ENCODE measurements at regions not wholly inside any gene's neighbourhood (a gene's known extent, or its start where the extent isn't known, plus 50 kb on each side); places are given as distances from the start of the nearest gene placed in this dataset.

GRCh38 chr2:199131876-199132275 is 325.9 kb downstream of the SATB2 start:
- no peaks in the 10 kb centered on the region for H3K36me3 ChIP-seq (ENCODE audit: insufficient read depth, insufficient read length, low read length)
- no peak for TF ChIP-seq YY1 (IDR thresholded peaks at IDR 0.05; ENCODE audit: insufficient read depth, insufficient read length)
- TF ChIP-seq SUZ12 (IDR thresholded peaks at IDR 0.05; ENCODE audit: extremely low read depth, insufficient read depth, insufficient read length) = no peak
- TF ChIP-seq ZNF274 (IDR thresholded peaks at IDR 0.05; ENCODE audit: low read depth, low read length) = no peak
- no peak overlapping the region for H3K9ac ChIP-seq (ENCODE audit: insufficient read length, low read depth)
- no peaks in the 10 kb centered on the region for H3K9me3 ChIP-seq (ENCODE audit: insufficient read depth, low read length)
- no peaks in the 10 kb centered on the region for H3K27me3 ChIP-seq (ENCODE audit: insufficient read depth, insufficient read length)
- no peaks in the 10 kb centered on the region for H3K4me1 ChIP-seq (ENCODE audit: insufficient read depth, insufficient read length)
- DNase-seq (ENCODE audit: low read depth, low spot score) = no peak
- H3K4me3 ChIP-seq (ENCODE audit: insufficient read length, low read depth) = no peak overlapping the region

GRCh38 chr2:199131136-199131655 is 326.5 kb downstream of the SATB2 start:
- Histone ChIP-seq H3K36me3 (ENCODE audit: insufficient read depth, insufficient read length, low read length) (no peaks in the 10 kb centered on the region), H3K4me1 (ENCODE audit: insufficient read depth, insufficient read length) (no peaks in the 10 kb centered on the region), H3K9me3 (ENCODE audit: insufficient read depth, low read length) (no peaks in the 10 kb centered on the region), H3K27me3 (ENCODE audit: insufficient read depth, insufficient read length) (no peaks in the 10 kb centered on the region), H3K4me3 (ENCODE audit: insufficient read length, low read depth) (no peak overlapping the region), H3K9ac (ENCODE audit: insufficient read length, low read depth) (no peak overlapping the region)
- DNase-seq (ENCODE audit: low read depth, low spot score) = no peak
- TF ChIP-seq SUZ12 (IDR thresholded peaks at IDR 0.05; ENCODE audit: extremely low read depth, insufficient read depth, insufficient read length) (no peak), YY1 (IDR thresholded peaks at IDR 0.05; ENCODE audit: insufficient read depth, insufficient read length) (no peak), ZNF274 (IDR thresholded peaks at IDR 0.05; ENCODE audit: low read depth, low read length) (no peak)

- DNase-seq (ENCODE audit: low read depth, low spot score) = no peak
- no peaks in the 10 kb centered on the region for H3K4me1 ChIP-seq (ENCODE audit: insufficient read depth, insufficient read length)
- H3K36me3 ChIP-seq (ENCODE audit: insufficient read depth, insufficient read length, low read length) = no peaks in the 10 kb centered on the region
- H3K9ac ChIP-seq (ENCODE audit: insufficient read length, low read depth) = no peak overlapping the region
- TF ChIP-seq ZNF274 (IDR thresholded peaks at IDR 0.05; ENCODE audit: low read depth, low read length) = no peak
- TF ChIP-seq SUZ12 (IDR thresholded peaks at IDR 0.05; ENCODE audit: extremely low read depth, insufficient read depth, insufficient read length) = no peak
- TF ChIP-seq YY1 (IDR thresholded peaks at IDR 0.05; ENCODE audit: insufficient read depth, insufficient read length) = no peak
- H3K27me3 ChIP-seq (ENCODE audit: insufficient read depth, insufficient read length) = no peaks in the 10 kb centered on the region
- H3K9me3 ChIP-seq (ENCODE audit: insufficient read depth, low read length) = no peaks in the 10 kb centered on the region
- H3K4me3 ChIP-seq (ENCODE audit: insufficient read length, low read depth) = no peak overlapping the region
These were observed 327.2 kb downstream of the SATB2 start for GRCh38 chr2:199130501-199130900.

GRCh38 chr2:199128476-199129229 is 329.1 kb downstream of the SATB2 start:
- H3K4me1 ChIP-seq (ENCODE audit: insufficient read depth, insufficient read length) = no peaks in the 10 kb centered on the region
- H3K27me3 ChIP-seq (ENCODE audit: insufficient read depth, insufficient read length) = no peaks in the 10 kb centered on the region
- TF ChIP-seq YY1 (IDR thresholded peaks at IDR 0.05; ENCODE audit: insufficient read depth, insufficient read length) (no peak), SUZ12 (IDR thresholded peaks at IDR 0.05; ENCODE audit: extremely low read depth, insufficient read depth, insufficient read length) (no peak), ZNF274 (IDR thresholded peaks at IDR 0.05; ENCODE audit: low read depth, low read length) (no peak)

GRCh38 chr2:199119796-199120195 is 337.9 kb downstream of the SATB2 start:
- H3K4me3 ChIP-seq (ENCODE audit: insufficient read length, low read depth) = no peak overlapping the region
- H3K9me3 ChIP-seq (ENCODE audit: insufficient read depth, low read length) = no peaks in the 10 kb centered on the region; the same call in 1 of the 2 replicates
- no peaks in the 10 kb centered on the region for H3K27me3 ChIP-seq (ENCODE audit: insufficient read depth, insufficient read length)
- no peak for DNase-seq (ENCODE audit: low read depth, low spot score)
- no peaks in the 10 kb centered on the region for H3K4me1 ChIP-seq (ENCODE audit: insufficient read depth, insufficient read length)
- H3K36me3 ChIP-seq (ENCODE audit: insufficient read depth, insufficient read length, low read length) = no peaks in the 10 kb centered on the region
- no peak overlapping the region for H3K9ac ChIP-seq (ENCODE audit: insufficient read length, low read depth)
- TF ChIP-seq YY1 (IDR thresholded peaks at IDR 0.05; ENCODE audit: insufficient read depth, insufficient read length) (no peak), ZNF274 (IDR thresholded peaks at IDR 0.05; ENCODE audit: low read depth, low read length) (no peak), SUZ12 (IDR thresholded peaks at IDR 0.05; ENCODE audit: extremely low read depth, insufficient read depth, insufficient read length) (no peak)

More at GRCh38 chr2:199128476-199129229, 329.1 kb downstream of the SATB2 start:
- Histone ChIP-seq H3K9me3 (ENCODE audit: insufficient read depth, low read length) (no peaks in the 10 kb centered on the region), H3K9ac (ENCODE audit: insufficient read length, low read depth) (no peak overlapping the region), H3K4me3 (ENCODE audit: insufficient read length, low read depth) (no peak overlapping the region), H3K36me3 (ENCODE audit: insufficient read depth, insufficient read length, low read length) (no peaks in the 10 kb centered on the region)
- DNase-seq (ENCODE audit: low read depth, low spot score) = no peak

GRCh38 chr2:199118673-199119112 is 339.0 kb downstream of the SATB2 start:
- Histone ChIP-seq H3K9me3 (ENCODE audit: insufficient read depth, low read length) (no peaks in the 10 kb centered on the region; the same call in 1 of the 2 replicates), H3K36me3 (ENCODE audit: insufficient read depth, insufficient read length, low read length) (no peaks in the 10 kb centered on the region), H3K4me1 (ENCODE audit: insufficient read depth, insufficient read length) (no peaks in the 10 kb centered on the region), H3K27me3 (ENCODE audit: insufficient read depth, insufficient read length) (no peaks in the 10 kb centered on the region), H3K4me3 (ENCODE audit: insufficient read length, low read depth) (no peak overlapping the region), H3K9ac (ENCODE audit: insufficient read length, low read depth) (no peak overlapping the region)
- TF ChIP-seq YY1 (IDR thresholded peaks at IDR 0.05; ENCODE audit: insufficient read depth, insufficient read length) = no peak
- no peak for TF ChIP-seq SUZ12 (IDR thresholded peaks at IDR 0.05; ENCODE audit: extremely low read depth, insufficient read depth, insufficient read length)
- TF ChIP-seq ZNF274 (IDR thresholded peaks at IDR 0.05; ENCODE audit: low read depth, low read length) = no peak
- no peak for DNase-seq (ENCODE audit: low read depth, low spot score)

- Histone ChIP-seq H3K36me3 (ENCODE audit: insufficient read depth, insufficient read length, low read length) (no peaks in the 10 kb centered on the region), H3K9ac (ENCODE audit: insufficient read length, low read depth) (no peak overlapping the region), H3K27me3 (ENCODE audit: insufficient read depth, insufficient read length) (no peaks in the 10 kb centered on the region), H3K4me1 (ENCODE audit: insufficient read depth, insufficient read length) (no peaks in the 10 kb centered on the region), H3K4me3 (ENCODE audit: insufficient read length, low read depth) (no peak overlapping the region), H3K9me3 (ENCODE audit: insufficient read depth, low read length) (no peaks in the 10 kb centered on the region)
- TF ChIP-seq ZNF274 (IDR thresholded peaks at IDR 0.05; ENCODE audit: low read depth, low read length) = no peak
- TF ChIP-seq SUZ12 (IDR thresholded peaks at IDR 0.05; ENCODE audit: extremely low read depth, insufficient read depth, insufficient read length) = no peak
- no peak for TF ChIP-seq YY1 (IDR thresholded peaks at IDR 0.05; ENCODE audit: insufficient read depth, insufficient read length)
- DNase-seq (ENCODE audit: low read depth, low spot score) = no peak
These were observed 342.6 kb downstream of the SATB2 start for GRCh38 chr2:199115169-199115568.
